Endothelial cell (in vitro differentiated cells): ENCODE measurements at regions not wholly inside any gene's neighbourhood (a gene's known extent, or its start where the extent isn't known, plus 50 kb on each side); places are given as distances from the start of the nearest gene placed in this dataset.

Source experiments
- DNase-seq: peaks from one replicate; pipeline ENCODE4 v3.0.0; 2021; ENCODE audit warnings: low spot score
- H3K27ac Mint-ChIP-seq: one replicate; pipeline ENCODE4 v1.8.0; 2021; ENCODE audit warnings: mixed read lengths, inconsistent platforms; ENCODE audit not compliant: unreplicated experiment
- H3K27me3 Mint-ChIP-seq: one replicate; pipeline ENCODE4 v1.8.0; 2021; ENCODE audit warnings: mild to moderate bottlenecking, moderate library complexity, mixed read lengths, inconsistent platforms; ENCODE audit not compliant: unreplicated experiment
- H3K36me3 Mint-ChIP-seq: one replicate; pipeline ENCODE4 v1.8.0; 2021; ENCODE audit warnings: mild to moderate bottlenecking, low read depth, mixed read lengths, inconsistent platforms; ENCODE audit not compliant: unreplicated experiment
- H3K4me1 Mint-ChIP-seq: one replicate; pipeline ENCODE4 v1.8.0; 2021; ENCODE audit warnings: mild to moderate bottlenecking, mixed read lengths, inconsistent platforms; ENCODE audit not compliant: unreplicated experiment
- H3K4me3 Mint-ChIP-seq: one replicate; pipeline ENCODE4 v1.8.0; 2021; ENCODE audit warnings: mild to moderate bottlenecking, mixed read lengths, inconsistent platforms; ENCODE audit not compliant: unreplicated experiment
- H3K9me3 Mint-ChIP-seq: one replicate; pipeline ENCODE4 v1.8.0; 2021; ENCODE audit warnings: mixed read lengths, inconsistent platforms; ENCODE audit not compliant: unreplicated experiment
- TF ChIP-seq, protein P1 (sequence below): fragments of 200-600 bp; sonication (generic); IDR thresholded peaks from one replicate; pipeline ENCODE4 v1.5.0; 2021; ENCODE audit warnings: antibody characterized with exemption; ENCODE audit not compliant: unreplicated experiment

DNA sequence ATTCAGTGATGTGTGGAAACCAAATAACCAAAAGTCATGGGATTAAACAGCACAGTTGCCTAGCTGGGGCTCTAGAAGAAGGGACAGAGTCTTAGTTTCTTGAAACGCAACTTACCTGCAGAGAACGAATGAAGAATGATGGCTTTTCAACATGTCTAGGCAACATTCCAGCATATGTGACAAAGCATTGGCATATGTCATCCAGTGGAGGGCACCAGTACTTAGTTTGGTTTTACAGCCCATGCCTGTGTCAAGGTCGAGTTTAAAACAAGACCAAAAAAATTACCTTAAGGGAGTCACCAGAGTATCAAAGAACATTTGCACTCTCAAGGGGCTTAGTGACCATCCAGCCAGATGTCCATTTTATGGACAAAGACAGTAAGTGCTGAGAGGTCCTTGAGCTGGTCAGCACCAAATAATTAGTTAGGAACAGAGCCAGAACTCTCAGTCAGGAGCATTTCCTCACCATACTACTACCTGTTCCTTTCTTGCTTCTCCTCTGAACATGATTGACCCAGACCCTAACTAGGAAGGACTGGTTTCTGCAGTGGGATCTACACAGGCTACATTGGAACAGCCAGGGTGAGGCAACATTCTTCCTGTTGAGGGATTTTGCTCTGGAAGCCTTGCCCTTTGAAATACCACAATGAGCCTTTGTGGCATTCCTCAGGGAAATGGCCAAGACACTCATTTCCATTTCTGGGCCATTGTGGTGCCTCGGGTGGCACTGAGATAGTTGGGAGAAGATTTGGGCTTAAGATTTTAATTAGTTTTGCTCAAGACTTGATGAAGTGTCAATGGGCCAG is 75.4 kb upstream of the ANKH start:
- H3K36me3 Mint-ChIP-seq = no peaks in the 10 kb centered on the region
- H3K27me3 Mint-ChIP-seq = no peaks in the 10 kb centered on the region
- H3K27ac Mint-ChIP-seq = no peak overlapping the region
- H3K9me3 Mint-ChIP-seq = no peaks in the 10 kb centered on the region
- H3K4me3 Mint-ChIP-seq = no peak overlapping the region
- TF ChIP-seq, protein P1, sequence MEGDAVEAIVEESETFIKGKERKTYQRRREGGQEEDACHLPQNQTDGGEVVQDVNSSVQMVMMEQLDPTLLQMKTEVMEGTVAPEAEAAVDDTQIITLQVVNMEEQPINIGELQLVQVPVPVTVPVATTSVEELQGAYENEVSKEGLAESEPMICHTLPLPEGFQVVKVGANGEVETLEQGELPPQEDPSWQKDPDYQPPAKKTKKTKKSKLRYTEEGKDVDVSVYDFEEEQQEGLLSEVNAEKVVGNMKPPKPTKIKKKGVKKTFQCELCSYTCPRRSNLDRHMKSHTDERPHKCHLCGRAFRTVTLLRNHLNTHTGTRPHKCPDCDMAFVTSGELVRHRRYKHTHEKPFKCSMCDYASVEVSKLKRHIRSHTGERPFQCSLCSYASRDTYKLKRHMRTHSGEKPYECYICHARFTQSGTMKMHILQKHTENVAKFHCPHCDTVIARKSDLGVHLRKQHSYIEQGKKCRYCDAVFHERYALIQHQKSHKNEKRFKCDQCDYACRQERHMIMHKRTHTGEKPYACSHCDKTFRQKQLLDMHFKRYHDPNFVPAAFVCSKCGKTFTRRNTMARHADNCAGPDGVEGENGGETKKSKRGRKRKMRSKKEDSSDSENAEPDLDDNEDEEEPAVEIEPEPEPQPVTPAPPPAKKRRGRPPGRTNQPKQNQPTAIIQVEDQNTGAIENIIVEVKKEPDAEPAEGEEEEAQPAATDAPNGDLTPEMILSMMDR = peak; percentile 28
- no peak for DNase-seq
- peaks cover 2% of the 10 kb centered on the region for H3K4me1 Mint-ChIP-seq

- Mint-ChIP-seq H3K4me3 (no peak overlapping the region), H3K36me3 (no peaks in the 10 kb centered on the region), H3K27me3 (no peaks in the 10 kb centered on the region), H3K4me1 (peaks cover 2% of the 10 kb centered on the region), H3K9me3 (no peaks in the 10 kb centered on the region), H3K27ac (no peak overlapping the region)
- TF ChIP-seq, protein P1 = no peak
- no peak for DNase-seq
These were observed 73.9 kb upstream of the ANKH start for GRCh38 chr5:14945450-14945849.

DNA sequence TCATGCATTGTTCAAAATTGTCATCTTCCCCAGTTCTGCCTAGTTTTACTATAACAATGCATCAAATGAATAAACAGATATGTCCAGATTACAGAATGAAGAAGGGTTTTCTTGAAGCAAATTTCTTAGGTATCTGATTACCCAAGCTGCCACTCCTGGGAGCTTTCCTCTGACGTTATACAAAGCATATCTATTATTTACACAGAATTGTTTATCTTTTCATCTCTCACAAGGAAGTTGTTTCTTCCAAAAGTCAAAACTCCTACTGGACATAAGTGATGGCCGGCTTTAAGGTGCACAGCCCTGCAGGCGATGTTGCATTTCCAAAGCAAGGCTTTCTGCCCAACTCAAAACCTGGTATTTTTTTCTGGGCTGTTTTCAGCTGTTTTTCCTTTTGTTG is 73.4 kb upstream of the ANKH start:
- DNase-seq = no peak
- Mint-ChIP-seq H3K4me1 (peaks cover 2% of the 10 kb centered on the region), H3K9me3 (no peaks in the 10 kb centered on the region), H3K27ac (no peak overlapping the region), H3K4me3 (no peak overlapping the region), H3K36me3 (no peaks in the 10 kb centered on the region), H3K27me3 (no peaks in the 10 kb centered on the region)
- TF ChIP-seq, protein P1 = no peak

- Mint-ChIP-seq H3K36me3 (no peaks in the 10 kb centered on the region), H3K9me3 (no peaks in the 10 kb centered on the region), H3K27ac (no peak overlapping the region), H3K4me1 (peaks cover 2% of the 10 kb centered on the region), H3K4me3 (no peak overlapping the region), H3K27me3 (no peaks in the 10 kb centered on the region)
- TF ChIP-seq, protein P1 = no peak
- no peak for DNase-seq
These were observed 72.8 kb upstream of the ANKH start for GRCh38 chr5:14944350-14944739.

DNA sequence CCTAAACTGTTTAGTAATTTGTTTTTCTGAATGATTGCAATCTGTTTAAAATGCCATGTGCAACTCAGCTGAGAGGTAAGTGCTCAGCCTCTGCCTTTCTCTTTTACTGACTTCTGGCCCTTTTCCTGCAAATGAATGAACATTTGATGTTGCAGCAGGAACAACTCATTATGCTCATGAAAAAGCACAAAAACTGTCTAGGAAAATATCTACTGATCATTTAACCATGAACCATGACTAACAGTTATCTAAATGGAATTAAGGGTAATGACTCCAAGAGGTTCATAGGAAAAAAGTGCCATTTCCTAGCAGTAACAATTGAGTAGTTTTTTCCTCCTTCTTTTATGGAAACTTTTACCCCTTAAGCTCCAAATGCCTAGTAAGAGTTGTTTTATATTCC is 70.6 kb upstream of the ANKH start:
- no peak for DNase-seq
- no peak overlapping the region for H3K27ac Mint-ChIP-seq
- H3K9me3 Mint-ChIP-seq = no peaks in the 10 kb centered on the region
- no peaks in the 10 kb centered on the region for H3K27me3 Mint-ChIP-seq
- TF ChIP-seq, protein P1 = no peak
- H3K4me1 Mint-ChIP-seq = no peaks in the 10 kb centered on the region
- no peaks in the 10 kb centered on the region for H3K36me3 Mint-ChIP-seq
- no peak overlapping the region for H3K4me3 Mint-ChIP-seq
